ENCODE measurements at regions not wholly inside any gene's neighbourhood (a gene's known extent, or its start where the extent isn't known, plus 50 kb on each side); places are given as distances from the start of the nearest gene placed in this dataset.
A peak's percentile ranks its signal among the peaks of the same experiment; 100 is the strongest.

- DNase-seq (ENCODE audit: low read depth): peak; percentile 72
Measured at GRCh38 chr2:104766683-104767082, 87.2 kb upstream of the POU3F3 start.

GRCh38 chr2:104768694-104769093 is 85.2 kb upstream of the POU3F3 start:
- DNase-seq (ENCODE audit: low read depth): peak; percentile 24

- peak; percentile 75 for DNase-seq (ENCODE audit: low read depth)
Measured at GRCh38 chr2:104769096-104769495, 84.8 kb upstream of the POU3F3 start.

- no peak for DNase-seq (ENCODE audit: low read depth)
Measured at GRCh38 chr2:104772996-104773395, 80.9 kb upstream of the POU3F3 start.

GRCh38 chr2:104774631-104775030 is 79.3 kb upstream of the POU3F3 start:
- no peak for DNase-seq (ENCODE audit: low read depth)

- no peak for DNase-seq (ENCODE audit: low read depth)
Measured at GRCh38 chr2:104777721-104778120, 76.2 kb upstream of the POU3F3 start.

GRCh38 chr2:104781151-104781550 is 72.8 kb upstream of the POU3F3 start:
- DNase-seq (ENCODE audit: low read depth): no peak

- no peak for DNase-seq (ENCODE audit: low read depth)
Measured at GRCh38 chr2:104784264-104784663, 69.7 kb upstream of the POU3F3 start.

GRCh38 chr2:104786204-104786603 is 67.7 kb upstream of the POU3F3 start:
- no peak for DNase-seq (ENCODE audit: low read depth)

GRCh38 chr2:104786821-104787220 is 67.1 kb upstream of the POU3F3 start:
- no peak for DNase-seq (ENCODE audit: low read depth)

GRCh38 chr2:104787298-104788065 is 66.4 kb upstream of the POU3F3 start:
- DNase-seq (ENCODE audit: low read depth): no peak

- DNase-seq (ENCODE audit: low read depth): no peak
Measured at GRCh38 chr2:104788742-104789455, 65.0 kb upstream of the POU3F3 start.

- peak; percentile 44 for DNase-seq (ENCODE audit: low read depth)
Measured at GRCh38 chr2:104790100-104790811, 63.7 kb upstream of the POU3F3 start.

- no peak for DNase-seq (ENCODE audit: low read depth)
Measured at GRCh38 chr2:104790901-104791495, 62.9 kb upstream of the POU3F3 start.

- no peak for DNase-seq (ENCODE audit: low read depth)
Measured at GRCh38 chr2:104793966-104794365, 59.9 kb upstream of the POU3F3 start.

GRCh38 chr2:104794441-104794840 is 59.5 kb upstream of the POU3F3 start:
- DNase-seq (ENCODE audit: low read depth): no peak
